ENCODE measurements at regions not wholly inside any gene's neighbourhood (a gene's known extent, or its start where the extent isn't known, plus 50 kb on each side); places are given as distances from the start of the nearest gene placed in this dataset.
"Not testable (repeated sequence)": the region's sequence is repeated elsewhere in the genome, so short reads cannot be mapped to it uniquely, and the experiment has no call there.

- TF ChIP-seq PRDM2 (tag by site-specific recombination; IDR thresholded peaks at IDR 0.05; ENCODE audit: borderline replicate concordance) = no peak
These were observed 1562.9 kb upstream of the PRR20A start (continued) for GRCh38 chr13:55577847-55578210.

- H3K4me1 ChIP-seq (ENCODE audit: control insufficient read depth, insufficient read depth, low read length); H3K9me3 ChIP-seq (ENCODE audit: control insufficient read depth, insufficient read depth, low read depth, low read length); H3K4me3 ChIP-seq (ENCODE audit: low read depth, low read length); H3K27ac ChIP-seq (ENCODE audit: extremely low read depth, low read depth, low read length); CTCF ChIA-PET; POLR2A ChIA-PET; H3K36me3 ChIP-seq (ENCODE audit: control insufficient read depth in 2 of 2, insufficient read depth in 1 of 2, low read length in 2 of 2): not testable (repeated sequence)
These were observed 1558.4 kb upstream of the PRR20A start for GRCh38 chr13:55582294-55582693.

- Histone ChIP-seq H3K27ac (ENCODE audit: extremely low read depth, low read depth, low read length) (no peak overlapping the region), H3K4me3 (ENCODE audit: low read depth, low read length) (no peak overlapping the region), H3K4me1 (ENCODE audit: control insufficient read depth, insufficient read depth, low read length) (no peaks in the 10 kb centered on the region), H3K36me3 (ENCODE audit: control insufficient read depth in 2 of 2, insufficient read depth in 1 of 2, low read length in 2 of 2) (no peaks in the 10 kb centered on the region), H3K9me3 (ENCODE audit: control insufficient read depth, insufficient read depth, low read depth, low read length) (no peaks in the 10 kb centered on the region)
- ChIA-PET POLR2A (no interaction called here), CTCF (no interaction called here)
- no peak for TF ChIP-seq ZNF114 (tag by site-specific recombination; IDR thresholded peaks at IDR 0.05)
- TF ChIP-seq ZNF488 (tag by site-specific recombination; IDR thresholded peaks at IDR 0.05) = no peak
- TF ChIP-seq ZNF140 (tag by site-specific recombination; IDR thresholded peaks at IDR 0.05) = no peak
- TF ChIP-seq ZNF555 (tag by site-specific recombination; conservative IDR thresholded peaks at IDR 0.05) = no peak
- no peak for TF ChIP-seq ZNF510 (tag by site-specific recombination; IDR thresholded peaks at IDR 0.05; ENCODE audit: insufficient replicate concordance)
- TF ChIP-seq ZBTB49 (tag by site-specific recombination; IDR thresholded peaks at IDR 0.05; ENCODE audit: low read depth) = no peak
- no peak for TF ChIP-seq ZNF416 (tag by site-specific recombination; IDR thresholded peaks at IDR 0.05)
- no peak for TF ChIP-seq ZNF121 (tag by site-specific recombination; IDR thresholded peaks at IDR 0.05)
- TF ChIP-seq ZNF792 (tag by site-specific recombination; IDR thresholded peaks at IDR 0.05) = no peak
- TF ChIP-seq PRDM4 (tag by site-specific recombination; IDR thresholded peaks at IDR 0.05) = no peak
- no peak for TF ChIP-seq ZNF324 (tag by site-specific recombination; IDR thresholded peaks at IDR 0.05)
- TF ChIP-seq ZNF148 (tag by site-specific recombination; IDR thresholded peaks at IDR 0.05; ENCODE audit: borderline replicate concordance) = no peak
- TF ChIP-seq GLIS2 (tag by site-specific recombination; IDR thresholded peaks at IDR 0.05) = no peak
- no peak for TF ChIP-seq ZNF404 (tag by site-specific recombination; IDR thresholded peaks at IDR 0.05)
- no peak for TF ChIP-seq PATZ1 (tag by site-specific recombination; IDR thresholded peaks at IDR 0.05)
These were observed 1556.6 kb upstream of the PRR20A start for GRCh38 chr13:55583953-55584593.
